Muscle layer of colon (tissue), 2 donors: ENCODE measurements at regions not wholly inside any gene's neighbourhood (a gene's known extent, or its start where the extent isn't known, plus 50 kb on each side); places are given as distances from the start of the nearest gene placed in this dataset.

ENCODE experiments used
- H3K27ac ChIP-seq: one replicate; pipeline ENCODE4 v1.7.0; 2013; ENCODE audit warnings: low read depth, mild to moderate bottlenecking, low read length, moderate library complexity
- H3K27me3 ChIP-seq, 2 donors: one replicate each; pipeline ENCODE4 v1.7.0; 2013; ENCODE audit warnings: low read length in 2 of 2, mild to moderate bottlenecking in 2 of 2; ENCODE audit not compliant: insufficient read depth in 2 of 2, control insufficient read depth in 1 of 2
- H3K36me3 ChIP-seq: one replicate; pipeline ENCODE4 v1.7.0; 2013; ENCODE audit warnings: mild to moderate bottlenecking, low read length; ENCODE audit not compliant: insufficient read depth
- H3K4me1 ChIP-seq: one replicate; pipeline ENCODE4 v1.7.0; 2013; ENCODE audit warnings: mild to moderate bottlenecking, low read length; ENCODE audit not compliant: insufficient read depth
- H3K4me3 ChIP-seq, 2 donors: one replicate each; pipeline ENCODE4 v1.7.0; 2013; ENCODE audit warnings: low read length in 2 of 2, low read depth in 1 of 2, mild to moderate bottlenecking in 1 of 2, moderate library complexity in 1 of 2
- H3K9ac ChIP-seq: one replicate; pipeline ENCODE4 v1.7.0; 2013; ENCODE audit warnings: low read length
- H3K9me3 ChIP-seq: one replicate; pipeline ENCODE4 v1.7.0; 2013; ENCODE audit warnings: mild to moderate bottlenecking, low read length
- donor health status: abdominal sarcoma.
- donor health status: Adenocarcinoma of cecum.

- Histone ChIP-seq H3K9me3 (no peaks in the 10 kb centered on the region), H3K4me1 (no peaks in the 10 kb centered on the region), H3K9ac (no peak overlapping the region), H3K27ac (no peak overlapping the region), H3K36me3 (no peaks in the 10 kb centered on the region), H3K27me3 (no peaks in the 10 kb centered on the region), H3K4me3 (no peak overlapping the region)
Observed at GRCh38 chr6:4301871-4302270, 166.5 kb upstream of the ECI2 start.

- H3K4me3 ChIP-seq, result no peak overlapping the region
- H3K9ac ChIP-seq, result no peak overlapping the region
- no peak overlapping the region for H3K27ac ChIP-seq
- H3K9me3 ChIP-seq, result no peaks in the 10 kb centered on the region
- H3K4me1 ChIP-seq, result no peaks in the 10 kb centered on the region
- no peaks in the 10 kb centered on the region for H3K36me3 ChIP-seq
- H3K27me3 ChIP-seq, result no peaks in the 10 kb centered on the region
Observed at GRCh38 chr6:4300917-4301316, 165.5 kb upstream of the ECI2 start.

- Histone ChIP-seq H3K9ac (no peak overlapping the region), H3K4me1 (no peaks in the 10 kb centered on the region), H3K27ac (no peak overlapping the region), H3K9me3 (no peaks in the 10 kb centered on the region), H3K36me3 (no peaks in the 10 kb centered on the region), H3K27me3 (no peaks in the 10 kb centered on the region), H3K4me3 (no peak overlapping the region)
Observed at GRCh38 chr6:4299476-4299875, 164.1 kb upstream of the ECI2 start.

- Histone ChIP-seq H3K4me1 (no peaks in the 10 kb centered on the region), H3K27ac (no peak overlapping the region)
Observed at GRCh38 chr6:4297348-4297747, 162.0 kb upstream of the ECI2 start.

GRCh38 chr6:4296552-4296951 lies 161.2 kb upstream of the ECI2 start:
- H3K27ac ChIP-seq, result no peak overlapping the region
- H3K4me1 ChIP-seq, result no peaks in the 10 kb centered on the region

More at GRCh38 chr6:4297348-4297747, 162.0 kb upstream of the ECI2 start:
- no peaks in the 10 kb centered on the region for H3K27me3 ChIP-seq
- no peaks in the 10 kb centered on the region for H3K9me3 ChIP-seq
- H3K4me3 ChIP-seq, result no peak overlapping the region
- no peaks in the 10 kb centered on the region for H3K36me3 ChIP-seq
- H3K9ac ChIP-seq, result no peak overlapping the region

GRCh38 chr6:4295783-4296155 lies 160.4 kb upstream of the ECI2 start:
- Histone ChIP-seq H3K9me3 (no peaks in the 10 kb centered on the region), H3K9ac (no peak overlapping the region), H3K27me3 (no peaks in the 10 kb centered on the region), H3K4me3 (no peak overlapping the region), H3K36me3 (no peaks in the 10 kb centered on the region), H3K27ac (no peak overlapping the region), H3K4me1 (no peaks in the 10 kb centered on the region)

More at GRCh38 chr6:4296552-4296951, 161.2 kb upstream of the ECI2 start:
- H3K9ac ChIP-seq, result no peak overlapping the region
- H3K9me3 ChIP-seq, result no peaks in the 10 kb centered on the region
- H3K36me3 ChIP-seq, result no peaks in the 10 kb centered on the region
- no peak overlapping the region for H3K4me3 ChIP-seq
- H3K27me3 ChIP-seq, result no peaks in the 10 kb centered on the region

GRCh38 chr6:4295058-4295782 lies 159.8 kb upstream of the ECI2 start:
- H3K27ac ChIP-seq, result no peak overlapping the region
- no peaks in the 10 kb centered on the region for H3K9me3 ChIP-seq
- no peak overlapping the region for H3K9ac ChIP-seq
- H3K4me3 ChIP-seq, result no peak overlapping the region
- H3K4me1 ChIP-seq, result no peaks in the 10 kb centered on the region
- H3K36me3 ChIP-seq, result no peaks in the 10 kb centered on the region
- no peaks in the 10 kb centered on the region for H3K27me3 ChIP-seq

- Histone ChIP-seq H3K9me3 (no peaks in the 10 kb centered on the region), H3K27me3 (no peaks in the 10 kb centered on the region), H3K4me3 (no peak overlapping the region), H3K9ac (no peak overlapping the region), H3K4me1 (no peaks in the 10 kb centered on the region), H3K36me3 (no peaks in the 10 kb centered on the region), H3K27ac (no peak overlapping the region)
Observed at GRCh38 chr6:4294636-4295035, 159.3 kb upstream of the ECI2 start.

GRCh38 chr6:4291453-4292403 lies 156.4 kb upstream of the ECI2 start:
- no peak overlapping the region for H3K27ac ChIP-seq
- no peaks in the 10 kb centered on the region for H3K27me3 ChIP-seq

GRCh38 chr6:4289770-4290320 lies 154.5 kb upstream of the ECI2 start:
- H3K27ac ChIP-seq, result no peak overlapping the region
- no peaks in the 10 kb centered on the region for H3K4me1 ChIP-seq
- no peak overlapping the region for H3K9ac ChIP-seq
- no peaks in the 10 kb centered on the region for H3K9me3 ChIP-seq
- H3K4me3 ChIP-seq, result no peak overlapping the region
- H3K27me3 ChIP-seq, result no peaks in the 10 kb centered on the region
- no peaks in the 10 kb centered on the region for H3K36me3 ChIP-seq

More at GRCh38 chr6:4291453-4292403, 156.4 kb upstream of the ECI2 start:
- no peaks in the 10 kb centered on the region for H3K9me3 ChIP-seq
- no peak overlapping the region for H3K9ac ChIP-seq
- H3K36me3 ChIP-seq, result no peaks in the 10 kb centered on the region
- H3K4me3 ChIP-seq, result no peak overlapping the region
- no peaks in the 10 kb centered on the region for H3K4me1 ChIP-seq

- no peak overlapping the region for H3K4me3 ChIP-seq
Observed at GRCh38 chr6:4287811-4288244, 152.5 kb upstream of the ECI2 start.

More at GRCh38 chr6:4287811-4288244, 152.5 kb upstream of the ECI2 start:
- Histone ChIP-seq H3K36me3 (no peaks in the 10 kb centered on the region), H3K27ac (no peak overlapping the region), H3K9me3 (no peaks in the 10 kb centered on the region), H3K9ac (no peak overlapping the region), H3K27me3 (no peaks in the 10 kb centered on the region), H3K4me1 (no peaks in the 10 kb centered on the region)
